GM12892 (cell line): ENCODE measurements at regions not wholly inside any gene's neighbourhood (a gene's known extent, or its start where the extent isn't known, plus 50 kb on each side); places are given as distances from the start of the nearest gene placed in this dataset.

Source experiments
- POLR2A ChIP-seq: IDR thresholded peaks from 2 replicates; pipeline ENCODE4 v1.6.1; 2011; ENCODE audit warnings: low read depth, low read length, control low read depth
- POLR2AphosphoS5 ChIP-seq: IDR thresholded peaks from 2 replicates; pipeline ENCODE4 v1.6.1; 2011; ENCODE audit warnings: low read depth, low read length, control low read depth
- TAF1 ChIP-seq: IDR thresholded peaks from 2 replicates; pipeline ENCODE4 v1.6.1; 2011; ENCODE audit warnings: low read depth, mild to moderate bottlenecking, control low read depth, low read length, borderline replicate concordance

GRCh38 chr7:113550966-113551365, 367.8 kb downstream of the PPP1R3A start:
- TF ChIP-seq POLR2AphosphoS5 (no peak), POLR2A (no peak), TAF1 (no peak)
